NB4 (cell line): ENCODE measurements at regions not wholly inside any gene's neighbourhood (a gene's known extent, or its start where the extent isn't known, plus 50 kb on each side); places are given as distances from the start of the nearest gene placed in this dataset.

Source experiments
- DNase-seq: peaks from one replicate; pipeline ENCODE4 v3.0.0; 2010; ENCODE audit warnings: low read depth
- H3K4me3 ChIP-seq: one replicate; pipeline ENCODE4 v1.5.1; 2011; ENCODE audit warnings: mild to moderate bottlenecking, low read depth, low read length, moderate library complexity
- CTCF ChIP-seq: IDR thresholded peaks from one replicate; pipeline ENCODE4 v1.5.1; 2012; ENCODE audit warnings: low read depth, low read length
- MAX ChIP-seq: IDR thresholded peaks from 2 replicates; pipeline ENCODE4 v1.6.1; 2011; ENCODE audit warnings: low read depth, low read length
- MYC ChIP-seq: IDR thresholded peaks from 2 replicates; pipeline ENCODE4 v1.6.1; 2011; ENCODE audit warnings: low read depth, low read length
- POLR2A ChIP-seq: IDR thresholded peaks from 2 replicates; pipeline ENCODE4 v1.6.1; 2011; ENCODE audit warnings: mild to moderate bottlenecking; ENCODE audit not compliant: insufficient read length; ENCODE audit errors: extremely low read depth

- no peak for TF ChIP-seq CTCF
- no peak for TF ChIP-seq POLR2A
- no peak for TF ChIP-seq MAX
- TF ChIP-seq MYC = no peak
- no peak overlapping the region for H3K4me3 ChIP-seq
- DNase-seq = no peak
These were observed 132.3 kb downstream of the FAM43A start for GRCh38 chr3:194817936-194818335.

- DNase-seq = no peak
- TF ChIP-seq CTCF (no peak), MAX (no peak), MYC (no peak), POLR2A (no peak)
- no peak overlapping the region for H3K4me3 ChIP-seq
These were observed 138.4 kb downstream of the FAM43A start for GRCh38 chr3:194824100-194824499.

- TF ChIP-seq POLR2A (no peak), CTCF (no peak), MYC (no peak), MAX (no peak)
- no peak overlapping the region for H3K4me3 ChIP-seq
- DNase-seq = no peak
These were observed 139.0 kb downstream of the FAM43A start for GRCh38 chr3:194824701-194825111.

GRCh38 chr3:194826594-194826993 is 140.9 kb downstream of the FAM43A start:
- TF ChIP-seq CTCF (no peak), MYC (no peak), MAX (no peak), POLR2A (no peak)
- no peak for DNase-seq

GRCh38 chr3:194827486-194827885 is 141.8 kb downstream of the FAM43A start:
- no peak for TF ChIP-seq CTCF
- no peak for TF ChIP-seq POLR2A
- no peak for TF ChIP-seq MAX
- TF ChIP-seq MYC = no peak
- no peak overlapping the region for H3K4me3 ChIP-seq
- DNase-seq = no peak

More at GRCh38 chr3:194826594-194826993, 140.9 kb downstream of the FAM43A start:
- H3K4me3 ChIP-seq = no peak overlapping the region

- no peak for TF ChIP-seq MYC
- TF ChIP-seq CTCF = no peak
- TF ChIP-seq POLR2A = no peak
- no peak for TF ChIP-seq MAX
- no peak overlapping the region for H3K4me3 ChIP-seq
- DNase-seq = no peak
These were observed 142.4 kb downstream of the FAM43A start for GRCh38 chr3:194828116-194828515.
